ENCODE measurements at regions not wholly inside any gene's neighbourhood (a gene's known extent, or its start where the extent isn't known, plus 50 kb on each side); places are given as distances from the start of the nearest gene placed in this dataset.
A peak's percentile ranks its signal among the peaks of the same experiment; 100 is the strongest.

DNA sequence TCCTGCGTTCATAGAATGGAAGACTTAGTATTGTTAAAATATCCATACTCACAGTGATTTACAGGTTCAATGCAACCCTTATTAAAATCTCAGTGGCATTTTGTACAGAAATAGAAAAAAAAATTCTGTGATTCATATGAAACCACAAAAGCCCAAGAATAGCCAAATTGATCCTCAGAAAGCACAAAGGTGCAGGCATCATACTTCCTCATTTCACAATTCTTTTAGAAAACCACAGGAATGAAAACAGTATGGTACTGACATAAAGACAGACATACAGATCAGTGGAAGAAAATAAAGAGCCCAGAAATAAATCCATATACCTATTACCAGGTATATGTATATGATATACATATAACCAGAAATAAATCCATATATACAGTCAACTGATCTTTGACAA is 86.8 kb upstream of the MEGF10 start:
- peak; percentile 20 for DNase-seq
- H3K27me3 Mint-ChIP-seq (ENCODE audit: insufficient read depth), result peaks cover 11% of the 10 kb centered on the region; the same call in 1 of the 2 replicates
- TF ChIP-seq, protein P1, sequence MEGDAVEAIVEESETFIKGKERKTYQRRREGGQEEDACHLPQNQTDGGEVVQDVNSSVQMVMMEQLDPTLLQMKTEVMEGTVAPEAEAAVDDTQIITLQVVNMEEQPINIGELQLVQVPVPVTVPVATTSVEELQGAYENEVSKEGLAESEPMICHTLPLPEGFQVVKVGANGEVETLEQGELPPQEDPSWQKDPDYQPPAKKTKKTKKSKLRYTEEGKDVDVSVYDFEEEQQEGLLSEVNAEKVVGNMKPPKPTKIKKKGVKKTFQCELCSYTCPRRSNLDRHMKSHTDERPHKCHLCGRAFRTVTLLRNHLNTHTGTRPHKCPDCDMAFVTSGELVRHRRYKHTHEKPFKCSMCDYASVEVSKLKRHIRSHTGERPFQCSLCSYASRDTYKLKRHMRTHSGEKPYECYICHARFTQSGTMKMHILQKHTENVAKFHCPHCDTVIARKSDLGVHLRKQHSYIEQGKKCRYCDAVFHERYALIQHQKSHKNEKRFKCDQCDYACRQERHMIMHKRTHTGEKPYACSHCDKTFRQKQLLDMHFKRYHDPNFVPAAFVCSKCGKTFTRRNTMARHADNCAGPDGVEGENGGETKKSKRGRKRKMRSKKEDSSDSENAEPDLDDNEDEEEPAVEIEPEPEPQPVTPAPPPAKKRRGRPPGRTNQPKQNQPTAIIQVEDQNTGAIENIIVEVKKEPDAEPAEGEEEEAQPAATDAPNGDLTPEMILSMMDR (IDR thresholded peaks at IDR 0.05), result no peak
- peaks cover 23% of the 10 kb centered on the region for H3K4me1 Mint-ChIP-seq (ENCODE audit: low read depth)
- peaks cover 9% of the 10 kb centered on the region for H3K9me3 Mint-ChIP-seq
- H3K27ac Mint-ChIP-seq, result no peak overlapping the region
- no peaks in the 10 kb centered on the region for H3K36me3 Mint-ChIP-seq (ENCODE audit: low read depth)
- no peak overlapping the region for H3K4me3 Mint-ChIP-seq

DNA sequence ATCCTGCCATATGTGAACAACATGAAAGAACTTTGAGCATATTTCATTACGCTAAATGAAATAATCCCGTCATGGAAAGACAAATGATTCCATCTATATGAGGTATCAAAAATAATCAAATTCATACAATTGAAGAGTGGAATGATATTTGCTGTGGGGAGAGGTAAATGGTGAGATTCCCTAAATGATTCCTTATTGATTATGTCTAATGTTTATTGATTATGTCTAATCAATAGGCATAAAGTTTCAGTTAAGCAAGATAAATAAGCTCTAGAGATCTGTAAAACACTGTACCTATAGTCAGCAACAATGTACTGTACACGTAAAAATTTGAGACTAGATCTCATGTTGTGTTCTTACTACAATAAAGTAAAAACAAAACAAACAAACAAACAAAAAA is 85.4 kb upstream of the MEGF10 start:
- Mint-ChIP-seq H3K9me3 (peaks cover 5% of the 10 kb centered on the region; the same call in 1 of the 2 replicates), H3K4me3 (no peak overlapping the region), H3K4me1 (ENCODE audit: low read depth) (peaks cover 23% of the 10 kb centered on the region), H3K36me3 (ENCODE audit: low read depth) (no peaks in the 10 kb centered on the region), H3K27me3 (ENCODE audit: insufficient read depth) (peaks cover 11% of the 10 kb centered on the region; the same call in 1 of the 2 replicates), H3K27ac (no peak overlapping the region)
- TF ChIP-seq, protein P1 (IDR thresholded peaks at IDR 0.05), result no peak
- DNase-seq, result no peak

GRCh38 chr5:127206320-127207113 is 84.1 kb upstream of the MEGF10 start:
- peak; percentile 22 for DNase-seq
- peaks cover 2% of the 10 kb centered on the region; the same call in 1 of the 2 replicates for H3K9me3 Mint-ChIP-seq
- peaks cover 23% of the 10 kb centered on the region for H3K4me1 Mint-ChIP-seq (ENCODE audit: low read depth)
- no peaks in the 10 kb centered on the region for H3K36me3 Mint-ChIP-seq (ENCODE audit: low read depth)
- no peak overlapping the region for H3K27ac Mint-ChIP-seq
- H3K4me3 Mint-ChIP-seq, result no peak overlapping the region
- TF ChIP-seq, protein P1 (IDR thresholded peaks at IDR 0.05), result no peak
- H3K27me3 Mint-ChIP-seq (ENCODE audit: insufficient read depth), result peaks cover 9% of the 10 kb centered on the region; the same call in 1 of the 2 replicates

GRCh38 chr5:127210042-127210441 is 80.6 kb upstream of the MEGF10 start:
- Mint-ChIP-seq H3K36me3 (ENCODE audit: low read depth) (no peaks in the 10 kb centered on the region), H3K4me1 (ENCODE audit: low read depth) (peaks cover 11% of the 10 kb centered on the region), H3K27me3 (ENCODE audit: insufficient read depth) (peaks cover 14% of the 10 kb centered on the region), H3K9me3 (no peaks in the 10 kb centered on the region), H3K4me3 (no peak overlapping the region), H3K27ac (no peak overlapping the region)
- DNase-seq, result no peak
- TF ChIP-seq, protein P1 (IDR thresholded peaks at IDR 0.05), result no peak

DNA sequence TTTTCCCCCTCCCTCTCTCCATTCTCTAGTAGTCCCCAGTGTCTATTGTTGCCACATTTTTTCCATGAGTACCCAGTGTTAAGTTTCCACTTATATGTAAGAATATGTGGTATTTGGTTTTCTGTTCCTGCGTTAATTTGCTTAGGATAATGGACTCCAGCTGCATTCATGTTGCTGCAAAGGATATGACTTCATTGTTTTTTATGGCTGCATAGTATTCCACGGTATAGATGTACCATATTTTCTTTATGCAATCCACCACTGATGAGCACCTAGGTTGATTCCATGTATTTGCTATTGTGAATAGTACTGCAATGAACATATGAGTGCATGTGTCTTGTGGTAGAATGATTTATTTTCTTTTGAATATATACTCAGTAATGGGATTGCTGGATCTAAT is 77.4 kb upstream of the MEGF10 start:
- Mint-ChIP-seq H3K27ac (no peak overlapping the region), H3K9me3 (no peaks in the 10 kb centered on the region), H3K4me3 (no peak overlapping the region), H3K36me3 (ENCODE audit: low read depth) (no peaks in the 10 kb centered on the region), H3K4me1 (ENCODE audit: low read depth) (no peaks in the 10 kb centered on the region), H3K27me3 (ENCODE audit: insufficient read depth) (peaks cover 12% of the 10 kb centered on the region)
- DNase-seq, result no peak
- TF ChIP-seq, protein P1 (IDR thresholded peaks at IDR 0.05), result no peak

Data from HFFc6 (cell line).